ENCODE measurements at regions not wholly inside any gene's neighbourhood (a gene's known extent, or its start where the extent isn't known, plus 50 kb on each side); places are given as distances from the start of the nearest gene placed in this dataset.
"Not testable (repeated sequence)": the region's sequence is repeated elsewhere in the genome, so short reads cannot be mapped to it uniquely, and the experiment has no call there.

DNA sequence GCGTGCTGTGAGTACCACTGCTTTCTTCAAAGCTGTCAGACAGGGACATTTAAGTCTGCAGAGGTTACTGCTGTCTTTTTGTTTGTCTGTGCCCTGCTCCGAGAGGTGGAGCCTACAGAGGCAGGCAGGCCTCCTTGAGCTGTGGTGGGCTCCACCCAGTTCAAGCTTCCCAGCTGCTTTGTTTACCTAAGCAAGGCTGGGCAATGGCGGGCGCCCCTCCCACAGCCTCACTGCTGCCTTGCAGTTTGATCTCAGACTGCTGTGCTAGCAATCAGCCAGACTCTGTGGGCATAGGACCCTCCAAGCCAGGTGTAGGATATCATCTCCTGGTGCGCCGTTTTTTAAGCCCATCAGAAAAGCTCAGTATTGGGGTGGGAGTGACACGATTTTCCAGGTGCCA lies 374.5 kb downstream of the TFAP2B start:
- not testable (repeated sequence) for TF ChIP-seq CTCF, EZH2phosphoT487, EZH2 (IDR thresholded peaks at IDR 0.05)
